ENCODE measurements at regions not wholly inside any gene's neighbourhood (a gene's known extent, or its start where the extent isn't known, plus 50 kb on each side); places are given as distances from the start of the nearest gene placed in this dataset.

GRCh38 chr7:142334236-142334635 lies 76.4 kb upstream of the PRSS58 start:
- H3K36me3 ChIP-seq: no peaks in the 10 kb centered on the region
- no peak for TF ChIP-seq POLR2A (IDR thresholded peaks at IDR 0.05)
- no peak for TF ChIP-seq CTCF (IDR thresholded peaks at IDR 0.05)
- no peaks in the 10 kb centered on the region for H3K4me1 ChIP-seq
- intact Hi-C loops (cut with DNase I; ENCODE audit: low total_unique reads): no loop called here
- no peak overlapping the region for H3K27ac ChIP-seq
- DNase-seq: no peak
- H3K9me3 ChIP-seq: no peaks in the 10 kb centered on the region
- H3K4me3 ChIP-seq: no peak overlapping the region
- H3K27me3 ChIP-seq: no peaks in the 10 kb centered on the region

GRCh38 chr7:142332421-142332820 lies 74.6 kb upstream of the PRSS58 start:
- Histone ChIP-seq H3K4me3 (no peak overlapping the region), H3K36me3 (no peaks in the 10 kb centered on the region), H3K4me1 (no peaks in the 10 kb centered on the region), H3K9me3 (no peaks in the 10 kb centered on the region), H3K27ac (no peak overlapping the region), H3K27me3 (no peaks in the 10 kb centered on the region)
- no peak for DNase-seq
- no peak for TF ChIP-seq POLR2A (IDR thresholded peaks at IDR 0.05)
- no peak for TF ChIP-seq CTCF (IDR thresholded peaks at IDR 0.05)
- intact Hi-C loops (cut with DNase I; ENCODE audit: low total_unique reads): no loop called here

GRCh38 chr7:142331941-142332340 lies 74.1 kb upstream of the PRSS58 start:
- Histone ChIP-seq H3K27ac (no peak overlapping the region), H3K4me1 (no peaks in the 10 kb centered on the region), H3K4me3 (no peak overlapping the region), H3K36me3 (no peaks in the 10 kb centered on the region), H3K9me3 (no peaks in the 10 kb centered on the region), H3K27me3 (no peaks in the 10 kb centered on the region)
- intact Hi-C loops (cut with DNase I; ENCODE audit: low total_unique reads): no loop called here
- TF ChIP-seq POLR2A (IDR thresholded peaks at IDR 0.05): no peak
- TF ChIP-seq CTCF (IDR thresholded peaks at IDR 0.05): no peak
- DNase-seq: no peak

GRCh38 chr7:142329062-142329790 lies 71.4 kb upstream of the PRSS58 start:
- Histone ChIP-seq H3K9me3 (no peaks in the 10 kb centered on the region), H3K27ac (no peak overlapping the region), H3K4me3 (no peak overlapping the region), H3K36me3 (no peaks in the 10 kb centered on the region), H3K4me1 (no peaks in the 10 kb centered on the region), H3K27me3 (no peaks in the 10 kb centered on the region)
- DNase-seq: no peak
- no peak for TF ChIP-seq CTCF (IDR thresholded peaks at IDR 0.05)
- no peak for TF ChIP-seq POLR2A (IDR thresholded peaks at IDR 0.05)
- intact Hi-C loops (cut with DNase I; ENCODE audit: low total_unique reads): no loop called here

- H3K36me3 ChIP-seq: no peaks in the 10 kb centered on the region
- intact Hi-C loops (cut with DNase I; ENCODE audit: low total_unique reads): no loop called here
- no peaks in the 10 kb centered on the region for H3K27me3 ChIP-seq
- no peak for TF ChIP-seq POLR2A (IDR thresholded peaks at IDR 0.05)
- TF ChIP-seq CTCF (IDR thresholded peaks at IDR 0.05): no peak
- H3K27ac ChIP-seq: no peak overlapping the region
- no peak overlapping the region for H3K4me3 ChIP-seq
- H3K9me3 ChIP-seq: no peaks in the 10 kb centered on the region
- H3K4me1 ChIP-seq: no peaks in the 10 kb centered on the region
- DNase-seq: no peak
Observed at GRCh38 chr7:142328551-142328950, 70.7 kb upstream of the PRSS58 start.
